CD8-positive, alpha-beta memory T cell (primary cell): ENCODE measurements at regions not wholly inside any gene's neighbourhood (a gene's known extent, or its start where the extent isn't known, plus 50 kb on each side); places are given as distances from the start of the nearest gene placed in this dataset.

Experiments
- CTCF ChIA-PET: fragments of 350-600 bp; sonication (Branson Sonifier 250); formaldehyde crosslinking; loops from one replicate; lab custom pipeline; 2021; ENCODE audit warnings: antibody characterized with exemption; lab: Charles Lee
- POLR2A ChIA-PET: fragments of 350-600 bp; sonication (Branson Sonifier 250); formaldehyde crosslinking; loops from one replicate; lab custom pipeline; 2021; ENCODE audit warnings: antibody characterized with exemption; lab: Charles Lee
- DNase-seq, 5 donors: peaks; one replicate each; pipeline versions ENCODE4 v3.0.0 to v3.0.0-alpha.2; 2020 to 2022; ENCODE audit warnings: mixed read lengths in 1 of 5
- H3K27ac ChIP-seq: one replicate; pipeline ENCODE4 v1.7.0; 2013; ENCODE audit warnings: low read depth, mild to moderate bottlenecking, low read length, moderate library complexity
- H3K27me3 ChIP-seq: 2 replicates; pipeline ENCODE4 v1.7.0; 2013; ENCODE audit warnings: low read length, mild to moderate bottlenecking; ENCODE audit not compliant: insufficient read depth, poor library complexity, severe bottlenecking
- H3K36me3 ChIP-seq: 2 replicates; pipeline ENCODE4 v1.7.0; 2013; ENCODE audit warnings: mild to moderate bottlenecking, low read length, moderate library complexity; ENCODE audit not compliant: insufficient read depth
- H3K4me1 ChIP-seq: 2 replicates; pipeline ENCODE4 v1.7.0; 2013; ENCODE audit warnings: mild to moderate bottlenecking, low read length, moderate library complexity; ENCODE audit not compliant: insufficient read depth
- H3K4me3 ChIP-seq: 2 replicates; pipeline ENCODE4 v1.7.0; 2013; ENCODE audit warnings: mild to moderate bottlenecking, low read length
- H3K9me3 ChIP-seq: 2 replicates; pipeline ENCODE4 v1.7.0; 2013; ENCODE audit warnings: mild to moderate bottlenecking, low read length
- H3K27ac Mint-ChIP-seq, 8 donors: one replicate each; pipeline ENCODE4 v1.8.0; 2020 to 2021; ENCODE audit warnings: mixed read lengths in 8 of 8, mild to moderate bottlenecking in 6 of 8, inconsistent platforms in 3 of 8, moderate library complexity in 3 of 8
- H3K27me3 Mint-ChIP-seq, 2 donors: one replicate each; pipeline ENCODE4 v1.8.0; 2020 to 2021; ENCODE audit warnings: mixed read lengths in 2 of 2, mild to moderate bottlenecking in 1 of 2, moderate library complexity in 1 of 2
- H3K36me3 Mint-ChIP-seq, 3 donors: one replicate each; pipeline ENCODE4 v1.8.0; 2020 to 2021; ENCODE audit warnings: mixed read lengths in 3 of 3, inconsistent platforms in 1 of 3, mild to moderate bottlenecking in 1 of 3
- H3K4me1 Mint-ChIP-seq, 3 donors: one replicate each; pipeline ENCODE4 v1.8.0; 2020 to 2021; ENCODE audit warnings: mixed read lengths in 3 of 3, inconsistent platforms in 1 of 3, mild to moderate bottlenecking in 1 of 3
- H3K4me3 Mint-ChIP-seq, 7 donors: one replicate each; pipeline ENCODE4 v1.8.0; 2020 to 2021; ENCODE audit warnings: mixed read lengths in 7 of 7, mild to moderate bottlenecking in 6 of 7, moderate library complexity in 4 of 7, inconsistent platforms in 2 of 7
- H3K9me3 Mint-ChIP-seq, 5 donors: one replicate each; pipeline ENCODE4 v1.8.0; 2020 to 2022; ENCODE audit warnings: mixed read lengths in 5 of 5, mild to moderate bottlenecking in 3 of 5, moderate library complexity in 2 of 5, inconsistent platforms in 1 of 5

DNA sequence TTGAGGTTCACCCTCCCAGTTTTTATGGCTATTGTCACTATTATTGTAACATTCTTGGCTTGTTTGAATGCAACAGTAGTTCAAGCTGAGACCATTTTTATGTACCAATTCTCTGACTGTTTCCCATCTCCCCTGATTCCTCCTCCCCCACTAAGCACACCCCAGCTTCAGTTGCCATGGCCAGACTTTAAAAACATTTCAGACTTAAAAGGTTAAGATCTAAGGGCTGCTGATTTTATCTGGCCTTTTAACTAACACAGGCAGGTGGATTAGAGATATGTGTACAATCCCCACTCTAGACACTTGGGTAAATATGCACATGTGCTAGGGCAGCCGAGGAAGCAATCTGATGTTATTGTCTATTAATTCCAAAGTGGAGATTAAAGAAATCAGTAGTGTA, 386.3 kb upstream of the NR2F2 start:
- peaks cover 3% of the 10 kb centered on the region in 2 donors for H3K27me3 Mint-ChIP-seq
- H3K36me3 Mint-ChIP-seq: peaks cover 0 to 2% (median 0%) of the 10 kb centered on the region in 3 donors
- ChIA-PET CTCF (no interaction called here), POLR2A (no interaction called here)
- no peak overlapping the region for H3K4me3 ChIP-seq
- no peaks in the 10 kb centered on the region for H3K9me3 ChIP-seq
- no peak for DNase-seq
- no peaks in the 10 kb centered on the region for H3K27me3 ChIP-seq
- H3K27ac Mint-ChIP-seq: no peak overlapping the region
- no peaks in the 10 kb centered on the region for H3K4me1 ChIP-seq
- H3K36me3 ChIP-seq: no peaks in the 10 kb centered on the region
- no peak overlapping the region for H3K27ac ChIP-seq
- peaks cover 0 to 2% (median 0%) of the 10 kb centered on the region in 5 donors for H3K9me3 Mint-ChIP-seq
- no peaks in the 10 kb centered on the region for H3K4me1 Mint-ChIP-seq
- no peak overlapping the region for H3K4me3 Mint-ChIP-seq

DNA sequence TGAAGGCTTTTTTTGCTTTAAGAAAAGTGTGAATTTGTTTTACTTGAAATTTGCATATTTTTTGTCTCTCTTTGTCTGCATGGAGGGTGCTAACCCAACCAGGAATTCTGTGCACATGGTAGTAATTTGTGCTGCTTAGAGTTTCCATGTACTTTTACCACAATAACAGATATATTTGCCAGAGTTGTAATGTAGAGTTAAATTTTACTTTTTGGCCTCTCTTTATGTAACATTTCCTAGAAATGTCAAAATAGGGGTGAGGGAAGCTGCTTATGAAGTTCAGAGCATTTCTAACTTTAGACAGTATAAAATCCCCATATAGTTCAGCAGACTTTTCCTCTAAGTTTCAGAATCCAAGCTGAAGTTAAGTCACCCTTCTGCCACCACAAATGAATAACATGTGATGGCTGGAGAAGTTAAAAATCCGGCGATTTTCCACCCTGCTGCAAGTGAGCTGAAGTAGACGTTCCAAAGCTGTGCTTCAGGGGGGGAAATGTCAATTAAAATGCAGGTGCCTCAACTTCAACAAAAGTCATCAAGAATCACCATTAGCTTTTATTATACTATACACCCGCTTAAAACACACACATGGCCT, 385.7 kb upstream of the NR2F2 start:
- Histone ChIP-seq H3K4me1 (no peaks in the 10 kb centered on the region), H3K9me3 (no peaks in the 10 kb centered on the region), H3K36me3 (no peaks in the 10 kb centered on the region), H3K27ac (no peak overlapping the region), H3K27me3 (no peaks in the 10 kb centered on the region), H3K4me3 (no peak overlapping the region)
- ChIA-PET POLR2A (no interaction called here), CTCF (no interaction called here)
- H3K27ac Mint-ChIP-seq: no peak overlapping the region
- H3K4me1 Mint-ChIP-seq: no peaks in the 10 kb centered on the region
- H3K36me3 Mint-ChIP-seq: peaks cover 0 to 2% (median 0%) of the 10 kb centered on the region in 3 donors
- no peak overlapping the region for H3K4me3 Mint-ChIP-seq
- H3K27me3 Mint-ChIP-seq: peaks cover 3% of the 10 kb centered on the region in 2 donors
- no peak for DNase-seq
- peaks cover 0 to 1% (median 0%) of the 10 kb centered on the region in 5 donors for H3K9me3 Mint-ChIP-seq

DNA sequence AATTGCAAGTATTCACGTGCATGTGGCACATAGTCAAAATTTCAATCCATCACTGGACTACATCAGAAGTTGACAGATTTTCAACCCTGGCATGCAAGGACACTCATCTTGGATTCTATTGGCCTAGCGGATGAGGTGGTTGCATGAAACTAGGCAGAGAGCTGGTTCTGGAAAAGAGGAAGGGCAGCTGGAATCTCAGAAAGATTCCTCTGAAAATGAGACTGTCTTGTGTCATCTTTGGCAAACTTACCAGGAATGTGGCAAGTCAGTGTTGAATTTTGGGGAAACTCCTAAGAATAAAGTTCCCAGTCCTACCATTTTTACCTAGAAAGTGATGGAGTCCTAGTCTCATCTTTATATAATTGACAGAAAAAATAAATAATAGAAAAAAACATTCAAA, 384.3 kb upstream of the NR2F2 start:
- Mint-ChIP-seq H3K4me1 (no peaks in the 10 kb centered on the region), H3K27me3 (peaks cover 3% of the 10 kb centered on the region in 2 donors), H3K27ac (no peak overlapping the region), H3K36me3 (peaks cover 0 to 2% (median 0%) of the 10 kb centered on the region in 3 donors), H3K4me3 (no peak overlapping the region), H3K9me3 (peaks cover 0 to 3% (median 0%) of the 10 kb centered on the region in 5 donors)
- Histone ChIP-seq H3K27ac (no peak overlapping the region), H3K4me1 (no peaks in the 10 kb centered on the region), H3K36me3 (no peaks in the 10 kb centered on the region), H3K9me3 (no peaks in the 10 kb centered on the region), H3K4me3 (no peak overlapping the region), H3K27me3 (no peaks in the 10 kb centered on the region)
- ChIA-PET POLR2A (no interaction called here), CTCF (no interaction called here)
- DNase-seq: no peak

DNA sequence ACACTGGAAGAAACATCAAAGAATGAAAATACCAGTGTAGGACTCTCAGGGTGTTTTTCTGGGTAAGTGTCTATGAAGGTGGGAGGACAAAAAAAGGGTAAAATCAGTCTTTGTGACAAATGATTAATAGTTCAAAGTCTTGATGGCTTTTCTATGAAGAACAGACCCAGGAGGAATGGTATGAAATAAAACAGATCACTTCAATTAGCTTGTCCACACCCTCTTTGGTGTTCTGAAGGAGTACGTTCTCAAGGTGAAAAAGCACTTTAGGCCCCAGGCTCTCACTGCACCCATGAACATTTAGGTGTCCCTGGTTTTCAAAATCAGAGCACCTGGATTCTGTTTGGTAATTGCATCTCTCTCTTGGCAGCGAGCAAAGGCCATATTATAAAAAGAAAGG, 383.6 kb upstream of the NR2F2 start:
- Histone ChIP-seq H3K4me3 (no peak overlapping the region), H3K27ac (no peak overlapping the region), H3K27me3 (no peaks in the 10 kb centered on the region), H3K9me3 (no peaks in the 10 kb centered on the region), H3K36me3 (no peaks in the 10 kb centered on the region), H3K4me1 (no peaks in the 10 kb centered on the region)
- DNase-seq: no peak
- Mint-ChIP-seq H3K27me3 (peaks cover 3% of the 10 kb centered on the region in 2 donors), H3K9me3 (peaks cover 0 to 3% (median 0%) of the 10 kb centered on the region in 5 donors), H3K4me1 (no peaks in the 10 kb centered on the region), H3K4me3 (no peak overlapping the region), H3K27ac (no peak overlapping the region), H3K36me3 (peaks cover 0 to 2% (median 0%) of the 10 kb centered on the region in 3 donors)
- ChIA-PET CTCF (no interaction called here), POLR2A (no interaction called here)

DNA sequence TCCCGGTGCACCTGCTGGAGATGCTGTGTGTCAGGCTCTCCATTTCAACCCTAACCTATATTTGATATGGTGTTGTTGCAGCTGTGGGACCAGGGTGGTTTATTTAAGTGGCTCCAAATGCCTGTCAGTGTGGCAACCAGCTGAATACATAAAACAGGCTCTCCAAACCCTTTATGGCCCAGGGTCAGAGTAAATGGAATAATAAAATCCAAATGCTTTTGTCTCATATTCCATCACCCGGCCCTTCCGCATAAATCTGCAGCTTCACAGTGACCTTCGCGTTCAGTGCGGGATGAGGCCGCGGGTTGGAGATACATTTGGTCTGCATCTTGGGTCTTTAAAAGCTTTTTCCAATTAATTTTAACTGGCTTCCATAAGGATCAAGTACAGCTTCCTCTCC, 382.1 kb upstream of the NR2F2 start:
- H3K27me3 Mint-ChIP-seq: peaks cover 3% of the 10 kb centered on the region in 2 donors
- Histone ChIP-seq H3K4me3 (no peak overlapping the region), H3K4me1 (no peaks in the 10 kb centered on the region), H3K27ac (no peak overlapping the region), H3K36me3 (no peaks in the 10 kb centered on the region), H3K27me3 (no peaks in the 10 kb centered on the region), H3K9me3 (no peaks in the 10 kb centered on the region)
- ChIA-PET POLR2A (no interaction called here), CTCF (no interaction called here)
- DNase-seq: no peak
- no peak overlapping the region for H3K27ac Mint-ChIP-seq
- H3K4me1 Mint-ChIP-seq: no peaks in the 10 kb centered on the region
- no peak overlapping the region for H3K4me3 Mint-ChIP-seq
- peaks cover 0 to 2% (median 0%) of the 10 kb centered on the region in 5 donors for H3K9me3 Mint-ChIP-seq
- H3K36me3 Mint-ChIP-seq: peaks cover 0 to 2% (median 0%) of the 10 kb centered on the region in 3 donors

DNA sequence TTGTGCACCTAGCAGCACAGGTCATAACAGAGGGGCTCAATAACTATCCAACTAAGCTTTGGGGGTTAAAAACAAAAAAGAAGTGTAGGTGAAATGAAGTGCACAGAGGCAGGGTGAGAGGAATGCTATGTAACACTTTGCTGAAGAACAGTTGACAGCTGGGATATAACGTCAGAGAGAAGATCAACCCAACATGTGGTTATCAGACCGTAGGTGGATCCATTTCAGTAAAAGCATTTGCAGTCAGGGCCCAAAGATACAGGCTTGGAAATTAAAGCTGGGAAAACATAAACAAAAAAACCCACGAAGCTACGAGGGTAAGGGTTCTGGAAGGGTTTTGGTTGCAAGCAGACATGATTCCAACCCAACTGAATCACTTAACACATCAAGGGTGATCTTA, 377.5 kb upstream of the NR2F2 start:
- H3K27ac ChIP-seq: no peak overlapping the region
- Mint-ChIP-seq H3K36me3 (no peaks in the 10 kb centered on the region), H3K27ac (no peak overlapping the region), H3K4me3 (no peak overlapping the region), H3K27me3 (peaks cover 0 to 7% of the 10 kb centered on the region in 2 donors), H3K9me3 (peaks cover 0 to 6% (median 3%) of the 10 kb centered on the region in 5 donors), H3K4me1 (no peaks in the 10 kb centered on the region)
- no peaks in the 10 kb centered on the region for H3K9me3 ChIP-seq
- H3K4me3 ChIP-seq: no peak overlapping the region
- CTCF ChIA-PET: no interaction called here
- H3K4me1 ChIP-seq: no peaks in the 10 kb centered on the region
- no peaks in the 10 kb centered on the region for H3K27me3 ChIP-seq
- DNase-seq: no peak
- POLR2A ChIA-PET: no interaction called here
- H3K36me3 ChIP-seq: no peaks in the 10 kb centered on the region

DNA sequence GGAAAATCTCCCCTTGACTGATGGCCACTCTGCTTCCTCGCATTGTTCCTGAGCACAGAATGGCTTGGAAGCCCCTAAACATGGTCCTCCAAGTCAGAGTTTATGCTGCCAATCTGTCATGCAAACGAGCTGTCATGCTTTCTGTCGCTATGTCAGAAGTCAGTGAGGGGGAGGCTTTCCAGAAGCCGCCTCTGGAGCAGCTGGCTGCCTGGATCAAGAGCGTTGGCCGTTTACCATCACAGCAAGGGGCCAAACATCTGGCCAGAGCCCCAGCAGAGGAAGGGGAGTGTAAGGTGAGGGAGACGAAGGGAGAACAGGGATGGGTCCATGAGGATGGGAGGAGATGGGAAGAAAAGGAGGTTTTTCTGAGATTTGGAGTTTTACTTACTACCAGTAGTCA, 372.6 kb upstream of the NR2F2 start:
- POLR2A ChIA-PET: no interaction called here
- Histone ChIP-seq H3K36me3 (no peaks in the 10 kb centered on the region), H3K27ac (no peak overlapping the region), H3K27me3 (no peaks in the 10 kb centered on the region), H3K4me3 (no peak overlapping the region), H3K9me3 (no peaks in the 10 kb centered on the region), H3K4me1 (no peaks in the 10 kb centered on the region)
- no peak for DNase-seq
- H3K27me3 Mint-ChIP-seq: peaks cover 0 to 7% of the 10 kb centered on the region in 2 donors
- no peak overlapping the region for H3K27ac Mint-ChIP-seq
- no peak overlapping the region for H3K4me3 Mint-ChIP-seq
- CTCF ChIA-PET: no interaction called here
- peaks cover 0 to 10% (median 3%) of the 10 kb centered on the region in 3 donors for H3K36me3 Mint-ChIP-seq
- H3K9me3 Mint-ChIP-seq: peaks cover 7 to 24% (median 10%) of the 10 kb centered on the region in 5 donors
- no peaks in the 10 kb centered on the region for H3K4me1 Mint-ChIP-seq

DNA sequence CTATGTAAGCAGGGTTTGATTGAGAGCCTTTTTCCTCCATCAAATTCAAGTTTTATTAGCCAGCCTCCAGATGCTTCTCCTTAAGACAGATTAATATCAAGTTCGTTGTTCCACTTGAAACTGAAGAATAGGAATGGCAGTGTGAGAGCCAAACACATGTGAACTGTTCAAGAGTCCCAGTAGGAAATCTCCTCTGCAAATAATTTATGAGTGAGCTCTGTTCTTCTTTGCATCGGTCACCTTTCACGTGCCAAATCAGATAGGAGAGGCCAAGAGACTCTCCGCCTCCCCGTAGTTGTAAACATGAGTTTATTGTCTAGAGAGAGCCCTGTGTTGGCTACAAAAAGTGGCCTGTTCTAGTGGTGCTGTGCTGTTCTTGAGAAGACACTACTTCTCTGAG, 372.1 kb upstream of the NR2F2 start:
- ChIA-PET CTCF (no interaction called here), POLR2A (no interaction called here)
- no peak overlapping the region for H3K27ac Mint-ChIP-seq
- DNase-seq: no peak
- no peaks in the 10 kb centered on the region for H3K9me3 ChIP-seq
- no peak overlapping the region for H3K27ac ChIP-seq
- peaks cover 7 to 24% (median 10%) of the 10 kb centered on the region in 5 donors for H3K9me3 Mint-ChIP-seq
- H3K4me3 ChIP-seq: no peak overlapping the region
- no peaks in the 10 kb centered on the region for H3K27me3 ChIP-seq
- H3K4me1 Mint-ChIP-seq: no peaks in the 10 kb centered on the region
- H3K4me3 Mint-ChIP-seq: no peak overlapping the region
- peaks cover 0 to 10% (median 3%) of the 10 kb centered on the region in 3 donors for H3K36me3 Mint-ChIP-seq
- no peaks in the 10 kb centered on the region for H3K4me1 ChIP-seq
- peaks cover 0 to 7% of the 10 kb centered on the region in 2 donors for H3K27me3 Mint-ChIP-seq
- H3K36me3 ChIP-seq: no peaks in the 10 kb centered on the region
